ENCODE measurements at regions not wholly inside any gene's neighbourhood (a gene's known extent, or its start where the extent isn't known, plus 50 kb on each side); places are given as distances from the start of the nearest gene placed in this dataset.
A peak's percentile ranks its signal among the peaks of the same experiment; 100 is the strongest.
"Not testable (repeated sequence)": the region's sequence is repeated elsewhere in the genome, so short reads cannot be mapped to it uniquely, and the experiment has no call there.

DNA sequence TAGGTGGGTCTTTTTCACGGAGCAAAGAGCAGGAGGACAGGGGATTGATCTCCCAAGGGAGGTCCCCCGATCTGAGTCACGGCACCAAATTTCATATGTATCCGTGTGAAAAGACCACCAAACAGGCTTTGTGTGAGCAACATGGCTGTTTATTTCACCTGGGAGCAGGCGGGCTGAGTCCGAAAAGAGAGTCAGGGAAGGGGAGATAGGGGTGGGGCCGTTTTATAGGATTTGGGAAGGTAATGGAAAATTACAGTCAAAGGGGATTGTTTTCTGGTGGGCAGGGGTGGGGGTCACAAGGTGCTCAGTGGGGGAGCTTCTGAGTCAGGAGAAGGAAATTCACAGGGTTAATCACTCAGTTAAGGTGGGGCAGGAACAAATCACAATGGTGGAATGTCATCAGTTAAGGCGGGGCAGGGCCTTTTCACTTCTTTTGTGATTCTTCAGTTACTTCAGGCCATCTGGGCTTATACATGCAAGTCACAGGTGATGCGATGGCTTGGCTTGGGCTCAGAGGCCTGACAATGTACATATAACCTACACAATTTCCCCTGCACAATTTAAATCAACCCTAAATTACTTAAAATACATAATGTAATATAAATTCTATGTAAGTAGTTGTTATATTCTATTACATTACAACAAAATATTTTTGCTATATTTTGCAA, 921.3 kb upstream of the ALCAM start:
- WGBS (ENCODE audit: insufficient coverage): 83% methylated on average over 7 of the region's 9 CpGs
- not testable (repeated sequence) for H3K27me3 ChIP-seq (ENCODE audit: control insufficient read depth, insufficient read depth, low read length); H3K4me1 ChIP-seq (ENCODE audit: control insufficient read depth, insufficient read depth, low read length); H3K9me3 ChIP-seq (ENCODE audit: control insufficient read depth, insufficient read depth, low read length); H3K36me3 ChIP-seq (ENCODE audit: control insufficient read depth, insufficient read depth, low read length); H3K27ac ChIP-seq (ENCODE audit: low read depth, low read length); H3K4me3 ChIP-seq (ENCODE audit: low read depth, low read length); DNase-seq (ENCODE audit: low read depth in 4 of 6, low spot score in 6 of 6)

- Histone ChIP-seq H3K9me3 (ENCODE audit: control insufficient read depth, insufficient read depth, low read length) (no peaks in the 10 kb centered on the region), H3K4me3 (ENCODE audit: low read depth, low read length) (no peak overlapping the region), H3K4me1 (ENCODE audit: control insufficient read depth, insufficient read depth, low read length) (no peaks in the 10 kb centered on the region), H3K27ac (ENCODE audit: low read depth, low read length) (no peak overlapping the region), H3K27me3 (ENCODE audit: control insufficient read depth, insufficient read depth, low read length) (no peaks in the 10 kb centered on the region), H3K36me3 (ENCODE audit: control insufficient read depth, insufficient read depth, low read length) (no peaks in the 10 kb centered on the region)
- DNase-seq (ENCODE audit: low read depth in 4 of 6, low spot score in 6 of 6): no peak
- 83% methylated on average over 2 of the region's 5 CpGs for WGBS (ENCODE audit: insufficient coverage)
These were observed 919.0 kb upstream of the ALCAM start for GRCh38 chr3:104447681-104448080.

- no peaks in the 10 kb centered on the region for H3K9me3 ChIP-seq (ENCODE audit: control insufficient read depth, insufficient read depth, low read length)
- H3K4me1 ChIP-seq (ENCODE audit: control insufficient read depth, insufficient read depth, low read length): no peaks in the 10 kb centered on the region
- no peaks in the 10 kb centered on the region for H3K36me3 ChIP-seq (ENCODE audit: control insufficient read depth, insufficient read depth, low read length)
- H3K27me3 ChIP-seq (ENCODE audit: control insufficient read depth, insufficient read depth, low read length): no peaks in the 10 kb centered on the region
- 100% methylated on average over 2 of the region's 4 CpGs for WGBS (ENCODE audit: insufficient coverage)
- no peak for DNase-seq (ENCODE audit: low read depth in 4 of 6, low spot score in 6 of 6)
- H3K4me3 ChIP-seq (ENCODE audit: low read depth, low read length): no peak overlapping the region
- no peak overlapping the region for H3K27ac ChIP-seq (ENCODE audit: low read depth, low read length)
These were observed 914.0 kb upstream of the ALCAM start for GRCh38 chr3:104452697-104453096.

- Histone ChIP-seq H3K4me3 (ENCODE audit: low read depth, low read length) (no peak overlapping the region), H3K36me3 (ENCODE audit: control insufficient read depth, insufficient read depth, low read length) (no peaks in the 10 kb centered on the region), H3K4me1 (ENCODE audit: control insufficient read depth, insufficient read depth, low read length) (no peaks in the 10 kb centered on the region), H3K27me3 (ENCODE audit: control insufficient read depth, insufficient read depth, low read length) (no peaks in the 10 kb centered on the region), H3K9me3 (ENCODE audit: control insufficient read depth, insufficient read depth, low read length) (no peaks in the 10 kb centered on the region), H3K27ac (ENCODE audit: low read depth, low read length) (no peak overlapping the region)
- DNase-seq (ENCODE audit: low read depth in 4 of 6, low spot score in 6 of 6): no peak
These were observed 908.1 kb upstream of the ALCAM start for GRCh38 chr3:104458657-104459056.

DNA sequence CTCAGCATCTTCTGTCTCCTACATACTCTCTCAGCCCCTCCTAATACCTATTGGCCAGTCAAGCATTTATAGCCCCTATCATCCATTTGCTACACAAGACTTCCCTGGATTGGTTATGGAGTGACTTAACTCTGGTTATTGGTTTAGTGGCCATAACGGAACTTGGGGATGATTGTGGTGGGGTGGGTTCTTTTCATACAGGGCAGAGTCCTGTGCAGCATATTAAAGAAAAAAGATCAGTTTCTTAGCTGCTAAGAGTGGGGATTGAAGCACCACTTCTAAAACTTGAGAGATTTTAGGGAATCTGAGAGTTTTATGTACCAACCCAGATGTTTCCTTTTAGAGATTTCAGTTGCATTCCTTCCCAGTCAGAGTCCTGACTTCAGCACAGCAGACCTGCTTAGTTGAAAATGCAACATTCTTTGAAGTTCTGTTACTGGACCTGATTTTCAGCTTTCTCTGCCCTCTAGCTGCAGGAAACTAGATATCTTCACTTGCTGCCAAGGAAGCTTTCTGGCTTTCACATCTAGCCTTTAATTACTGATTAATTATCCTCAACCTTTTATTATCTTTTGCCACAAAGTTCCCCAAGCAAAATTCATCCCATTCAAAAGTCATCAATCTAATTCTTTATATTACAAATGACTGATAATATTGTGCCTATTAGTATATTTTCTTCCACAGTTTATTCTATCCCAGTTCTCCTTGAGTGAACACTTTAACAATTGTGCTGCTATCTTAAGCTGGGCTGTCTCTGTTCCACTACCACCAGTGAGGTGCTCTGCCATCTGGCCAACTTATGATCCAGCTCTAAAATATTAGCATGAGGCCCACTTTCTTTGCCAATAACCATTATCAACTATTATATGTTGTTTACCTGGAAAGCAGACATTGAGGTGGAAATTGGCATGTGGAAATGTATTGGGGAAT, 906.0 kb upstream of the ALCAM start:
- no peaks in the 10 kb centered on the region for H3K27me3 ChIP-seq (ENCODE audit: control insufficient read depth, insufficient read depth, low read length)
- H3K4me1 ChIP-seq (ENCODE audit: control insufficient read depth, insufficient read depth, low read length): no peaks in the 10 kb centered on the region
- DNase-seq (ENCODE audit: low read depth in 4 of 6, low spot score in 6 of 6): peak in 4 of 6 donors; percentile 19 to 71 (median 50)
- no CpG with 5 or more reads among the region's 1 CpG for WGBS (ENCODE audit: insufficient coverage)
- peak overlapping the region; percentile 54 for H3K27ac ChIP-seq (ENCODE audit: low read depth, low read length)
- no peak overlapping the region for H3K4me3 ChIP-seq (ENCODE audit: low read depth, low read length)
- peaks cover 2% of the 10 kb centered on the region for H3K9me3 ChIP-seq (ENCODE audit: control insufficient read depth, insufficient read depth, low read length)
- no peaks in the 10 kb centered on the region for H3K36me3 ChIP-seq (ENCODE audit: control insufficient read depth, insufficient read depth, low read length)

DNA sequence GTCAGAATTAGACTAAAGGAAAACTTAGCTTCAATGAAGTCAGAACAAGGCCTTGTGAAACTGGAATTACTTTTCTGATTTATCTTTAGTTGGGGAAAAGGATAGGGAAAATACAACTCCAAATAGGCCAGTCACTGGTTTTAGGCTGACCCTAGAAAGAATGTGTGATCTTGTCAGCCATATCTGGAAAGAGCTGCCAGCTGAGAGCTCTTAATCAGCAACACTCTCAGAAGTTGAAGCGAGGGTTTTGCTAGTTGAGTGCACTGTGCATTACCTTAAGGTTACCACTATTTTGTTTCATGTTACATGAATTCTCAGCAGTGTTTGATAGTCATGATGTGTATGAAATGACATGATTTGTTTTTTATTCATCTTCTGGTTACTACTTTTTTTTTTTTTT, 905.3 kb upstream of the ALCAM start:
- no CpG with 5 or more reads among the region's 1 CpG for WGBS (ENCODE audit: insufficient coverage)

DNA sequence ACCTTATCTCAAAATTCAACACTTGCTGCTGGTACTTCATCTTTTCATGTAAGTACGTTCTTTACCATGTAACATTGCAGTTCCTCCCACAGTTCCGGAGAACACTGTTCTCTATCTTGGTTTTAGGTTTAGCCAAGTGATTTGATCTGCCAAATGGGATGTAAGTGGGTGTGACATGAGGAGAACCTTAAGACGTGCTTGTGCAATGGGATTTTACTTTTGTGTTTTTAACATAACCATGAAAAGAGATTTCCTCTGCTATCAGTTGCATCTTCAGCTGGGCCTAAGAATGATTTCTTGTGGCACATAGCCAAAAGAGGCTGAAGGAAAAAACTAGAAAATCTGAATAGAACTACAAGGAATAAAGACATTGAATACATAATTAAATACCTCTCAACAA, 894.5 kb upstream of the ALCAM start:
- Histone ChIP-seq H3K4me1 (ENCODE audit: control insufficient read depth, insufficient read depth, low read length) (no peaks in the 10 kb centered on the region), H3K4me3 (ENCODE audit: low read depth, low read length) (no peak overlapping the region), H3K27ac (ENCODE audit: low read depth, low read length) (no peak overlapping the region), H3K27me3 (ENCODE audit: control insufficient read depth, insufficient read depth, low read length) (no peaks in the 10 kb centered on the region), H3K36me3 (ENCODE audit: control insufficient read depth, insufficient read depth, low read length) (no peaks in the 10 kb centered on the region), H3K9me3 (ENCODE audit: control insufficient read depth, insufficient read depth, low read length) (peaks cover 8% of the 10 kb centered on the region)
- no CpG with 5 or more reads among the region's 3 CpGs for WGBS (ENCODE audit: insufficient coverage)
- DNase-seq (ENCODE audit: low read depth in 4 of 6, low spot score in 6 of 6): no peak

More for the DNA sequence above, 905.3 kb upstream of the ALCAM start:
- no peaks in the 10 kb centered on the region for H3K27me3 ChIP-seq (ENCODE audit: control insufficient read depth, insufficient read depth, low read length)
- no peaks in the 10 kb centered on the region for H3K4me1 ChIP-seq (ENCODE audit: control insufficient read depth, insufficient read depth, low read length)
- no peak overlapping the region for H3K27ac ChIP-seq (ENCODE audit: low read depth, low read length)
- no peaks in the 10 kb centered on the region for H3K36me3 ChIP-seq (ENCODE audit: control insufficient read depth, insufficient read depth, low read length)
- peak in 1 of 6 donors; percentile 1 for DNase-seq (ENCODE audit: low read depth in 4 of 6, low spot score in 6 of 6)
- H3K9me3 ChIP-seq (ENCODE audit: control insufficient read depth, insufficient read depth, low read length): peaks cover 2% of the 10 kb centered on the region
- no peak overlapping the region for H3K4me3 ChIP-seq (ENCODE audit: low read depth, low read length)

- H3K27me3 ChIP-seq (ENCODE audit: control insufficient read depth, insufficient read depth, low read length): no peaks in the 10 kb centered on the region
- no peak overlapping the region for H3K4me3 ChIP-seq (ENCODE audit: low read depth, low read length)
- H3K36me3 ChIP-seq (ENCODE audit: control insufficient read depth, insufficient read depth, low read length): no peaks in the 10 kb centered on the region
- no peaks in the 10 kb centered on the region for H3K4me1 ChIP-seq (ENCODE audit: control insufficient read depth, insufficient read depth, low read length)
- DNase-seq (ENCODE audit: low read depth in 4 of 6, low spot score in 6 of 6): no peak
- H3K9me3 ChIP-seq (ENCODE audit: control insufficient read depth, insufficient read depth, low read length): peaks cover 5% of the 10 kb centered on the region
- no peak overlapping the region for H3K27ac ChIP-seq (ENCODE audit: low read depth, low read length)
- no CpG with 5 or more reads among the region's 1 CpG for WGBS (ENCODE audit: insufficient coverage)
These were observed 892.7 kb upstream of the ALCAM start for GRCh38 chr3:104474011-104474410.

DNA sequence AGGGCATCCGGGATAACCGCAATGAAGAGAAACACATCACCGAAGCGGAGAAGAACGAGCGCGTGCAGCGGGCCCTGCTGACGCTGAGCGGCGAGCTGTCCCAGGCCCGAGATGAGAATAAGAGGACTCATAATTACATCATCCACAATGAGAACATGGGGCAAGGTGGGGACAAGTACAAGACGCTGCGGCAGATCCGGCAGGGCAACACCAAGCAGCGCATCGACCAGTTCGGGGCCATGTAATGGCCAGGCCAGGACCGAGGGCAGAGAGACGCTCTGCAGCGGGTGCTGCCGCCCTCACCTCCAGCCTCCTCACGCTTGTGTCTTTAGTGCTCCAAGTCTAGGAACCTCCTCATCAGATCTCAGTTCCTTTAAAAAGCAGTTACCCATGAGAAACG, 863.7 kb upstream of the ALCAM start:
- H3K27ac ChIP-seq (ENCODE audit: low read depth, low read length): no peak overlapping the region
- 100% methylated on average over 17 of the region's 24 CpGs for WGBS (ENCODE audit: insufficient coverage)

More for the DNA sequence above, 863.7 kb upstream of the ALCAM start:
- H3K4me3 ChIP-seq (ENCODE audit: low read depth, low read length): no peak overlapping the region
- H3K4me1 ChIP-seq (ENCODE audit: control insufficient read depth, insufficient read depth, low read length): no peaks in the 10 kb centered on the region
- H3K36me3 ChIP-seq (ENCODE audit: control insufficient read depth, insufficient read depth, low read length): no peaks in the 10 kb centered on the region
- H3K27me3 ChIP-seq (ENCODE audit: control insufficient read depth, insufficient read depth, low read length): no peaks in the 10 kb centered on the region
- H3K9me3 ChIP-seq (ENCODE audit: control insufficient read depth, insufficient read depth, low read length): no peaks in the 10 kb centered on the region
- DNase-seq (ENCODE audit: low read depth in 4 of 6, low spot score in 6 of 6): no peak
